T-helper 17 cell (primary cell): ENCODE measurements at regions not wholly inside any gene's neighbourhood (a gene's known extent, or its start where the extent isn't known, plus 50 kb on each side); places are given as distances from the start of the nearest gene placed in this dataset.

ENCODE experiments used
- ATAC-seq: fragments of 150-1000 bp; cut with Tn5 transposase; 2 replicates; pipeline ENCODE4 v1.10.0; 2021; ENCODE audit warnings: mild to moderate bottlenecking, moderate library complexity
- DNase-seq, 3 donors: peaks; one replicate each; pipeline versions ENCODE4 v3.0.0 to v3.0.0-alpha.2; 2020 to 2021
- H3K9me3 ChIP-seq: one replicate; pipeline ENCODE4 v1.7.0; 2013; ENCODE audit warnings: low read length, mild to moderate bottlenecking; ENCODE audit not compliant: control insufficient read depth, poor library complexity, severe bottlenecking
- H3K27ac Mint-ChIP-seq: one replicate; pipeline ENCODE4 v1.8.0; 2022; ENCODE audit warnings: mild to moderate bottlenecking, moderate library complexity, mixed read lengths
- H3K27me3 Mint-ChIP-seq: one replicate; pipeline ENCODE4 v1.8.0; 2022; ENCODE audit warnings: mixed read lengths
- H3K36me3 Mint-ChIP-seq: one replicate; pipeline ENCODE4 v1.8.0; 2022; ENCODE audit warnings: low read depth, mixed read lengths
- H3K4me1 Mint-ChIP-seq: one replicate; pipeline ENCODE4 v1.8.0; 2022; ENCODE audit warnings: mild to moderate bottlenecking, mixed read lengths
- H3K4me3 Mint-ChIP-seq: one replicate; pipeline ENCODE4 v1.8.0; 2022; ENCODE audit warnings: mild to moderate bottlenecking, moderate library complexity, mixed read lengths

GRCh38 chr14:86543521-86543920 lies 1013.6 kb downstream of the FLRT2 start:
- no peak for ATAC-seq
- no peaks in the 10 kb centered on the region for H3K36me3 Mint-ChIP-seq
- no peak overlapping the region for H3K27ac Mint-ChIP-seq
- no peaks in the 10 kb centered on the region for H3K9me3 ChIP-seq
- H3K4me1 Mint-ChIP-seq, result no peaks in the 10 kb centered on the region
- no peaks in the 10 kb centered on the region for H3K27me3 Mint-ChIP-seq
- no peak overlapping the region for H3K4me3 Mint-ChIP-seq
- no peak for DNase-seq

GRCh38 chr14:86541972-86542371 lies 1012.0 kb downstream of the FLRT2 start:
- Mint-ChIP-seq H3K36me3 (no peaks in the 10 kb centered on the region), H3K4me1 (no peaks in the 10 kb centered on the region), H3K4me3 (no peak overlapping the region), H3K27me3 (no peaks in the 10 kb centered on the region), H3K27ac (no peak overlapping the region)
- ATAC-seq (no peak), DNase-seq (no peak)
- H3K9me3 ChIP-seq, result no peaks in the 10 kb centered on the region

- no peaks in the 10 kb centered on the region for H3K4me1 Mint-ChIP-seq
- ATAC-seq (no peak), DNase-seq (no peak)
- H3K4me3 Mint-ChIP-seq, result no peak overlapping the region
- H3K27ac Mint-ChIP-seq, result no peak overlapping the region
- no peaks in the 10 kb centered on the region for H3K27me3 Mint-ChIP-seq
- H3K36me3 Mint-ChIP-seq, result no peaks in the 10 kb centered on the region
- H3K9me3 ChIP-seq, result no peaks in the 10 kb centered on the region
These were observed 1010.8 kb downstream of the FLRT2 start for GRCh38 chr14:86540636-86541247.

- Mint-ChIP-seq H3K27me3 (no peaks in the 10 kb centered on the region), H3K4me3 (no peak overlapping the region), H3K36me3 (no peaks in the 10 kb centered on the region), H3K27ac (no peak overlapping the region), H3K4me1 (no peaks in the 10 kb centered on the region)
- H3K9me3 ChIP-seq, result no peaks in the 10 kb centered on the region
- no peak for ATAC-seq
- no peak for DNase-seq
These were observed 1009.6 kb downstream of the FLRT2 start for GRCh38 chr14:86539361-86540070.

GRCh38 chr14:86533834-86534233 lies 1003.9 kb downstream of the FLRT2 start:
- H3K4me3 Mint-ChIP-seq, result no peak overlapping the region
- no peak for ATAC-seq
- H3K27me3 Mint-ChIP-seq, result no peaks in the 10 kb centered on the region
- H3K4me1 Mint-ChIP-seq, result no peaks in the 10 kb centered on the region
- no peaks in the 10 kb centered on the region for H3K9me3 ChIP-seq
- no peak overlapping the region for H3K27ac Mint-ChIP-seq
- no peak for DNase-seq
- no peaks in the 10 kb centered on the region for H3K36me3 Mint-ChIP-seq

GRCh38 chr14:86532219-86532618 lies 1002.3 kb downstream of the FLRT2 start:
- Mint-ChIP-seq H3K27ac (no peak overlapping the region), H3K36me3 (no peaks in the 10 kb centered on the region), H3K4me1 (no peaks in the 10 kb centered on the region), H3K27me3 (no peaks in the 10 kb centered on the region), H3K4me3 (no peak overlapping the region)
- DNase-seq (no peak), ATAC-seq (no peak)
- no peaks in the 10 kb centered on the region for H3K9me3 ChIP-seq

- no peak for ATAC-seq
- no peak overlapping the region for H3K27ac Mint-ChIP-seq
These were observed 1000.5 kb downstream of the FLRT2 start for GRCh38 chr14:86530457-86530856.

GRCh38 chr14:86527312-86527711 lies 997.4 kb downstream of the FLRT2 start:
- H3K9me3 ChIP-seq, result no peaks in the 10 kb centered on the region
- DNase-seq (no peak), ATAC-seq (no peak)
- no peaks in the 10 kb centered on the region for H3K27me3 Mint-ChIP-seq
- no peak overlapping the region for H3K27ac Mint-ChIP-seq
- H3K36me3 Mint-ChIP-seq, result no peaks in the 10 kb centered on the region
- H3K4me1 Mint-ChIP-seq, result no peaks in the 10 kb centered on the region
- H3K4me3 Mint-ChIP-seq, result no peak overlapping the region

More at GRCh38 chr14:86530457-86530856, 1000.5 kb downstream of the FLRT2 start:
- H3K4me3 Mint-ChIP-seq, result no peak overlapping the region
- no peak for DNase-seq
- no peaks in the 10 kb centered on the region for H3K4me1 Mint-ChIP-seq
- no peaks in the 10 kb centered on the region for H3K27me3 Mint-ChIP-seq
- H3K9me3 ChIP-seq, result no peaks in the 10 kb centered on the region
- H3K36me3 Mint-ChIP-seq, result no peaks in the 10 kb centered on the region

- no peak for ATAC-seq
- DNase-seq, result no peak
- no peak overlapping the region for H3K4me3 Mint-ChIP-seq
- no peaks in the 10 kb centered on the region for H3K36me3 Mint-ChIP-seq
- H3K4me1 Mint-ChIP-seq, result no peaks in the 10 kb centered on the region
- H3K27ac Mint-ChIP-seq, result no peak overlapping the region
- H3K9me3 ChIP-seq, result no peaks in the 10 kb centered on the region
- H3K27me3 Mint-ChIP-seq, result no peaks in the 10 kb centered on the region
These were observed 995.7 kb downstream of the FLRT2 start for GRCh38 chr14:86525673-86526072.

GRCh38 chr14:86521843-86522242 lies 991.9 kb downstream of the FLRT2 start:
- H3K9me3 ChIP-seq, result no peaks in the 10 kb centered on the region
- no peaks in the 10 kb centered on the region for H3K27me3 Mint-ChIP-seq
- no peak overlapping the region for H3K27ac Mint-ChIP-seq
- DNase-seq, result no peak
- no peaks in the 10 kb centered on the region for H3K4me1 Mint-ChIP-seq
- H3K36me3 Mint-ChIP-seq, result no peaks in the 10 kb centered on the region
- no peak overlapping the region for H3K4me3 Mint-ChIP-seq
- no peak for ATAC-seq

GRCh38 chr14:86521031-86521730 lies 991.2 kb downstream of the FLRT2 start:
- Mint-ChIP-seq H3K36me3 (no peaks in the 10 kb centered on the region), H3K4me1 (no peaks in the 10 kb centered on the region), H3K4me3 (no peak overlapping the region), H3K27me3 (no peaks in the 10 kb centered on the region), H3K27ac (no peak overlapping the region)
- H3K9me3 ChIP-seq, result no peaks in the 10 kb centered on the region
- DNase-seq (no peak), ATAC-seq (no peak)

GRCh38 chr14:86518298-86518697 lies 988.4 kb downstream of the FLRT2 start:
- no peaks in the 10 kb centered on the region for H3K27me3 Mint-ChIP-seq
- no peaks in the 10 kb centered on the region for H3K9me3 ChIP-seq
- no peak for ATAC-seq
- H3K36me3 Mint-ChIP-seq, result no peaks in the 10 kb centered on the region
- H3K27ac Mint-ChIP-seq, result no peak overlapping the region
- H3K4me1 Mint-ChIP-seq, result no peaks in the 10 kb centered on the region
- no peak for DNase-seq
- no peak overlapping the region for H3K4me3 Mint-ChIP-seq

GRCh38 chr14:86515195-86515594 lies 985.3 kb downstream of the FLRT2 start:
- no peaks in the 10 kb centered on the region for H3K27me3 Mint-ChIP-seq
- H3K27ac Mint-ChIP-seq, result no peak overlapping the region
- H3K9me3 ChIP-seq, result no peaks in the 10 kb centered on the region
- ATAC-seq (no peak), DNase-seq (no peak)
- no peak overlapping the region for H3K4me3 Mint-ChIP-seq
- H3K4me1 Mint-ChIP-seq, result no peaks in the 10 kb centered on the region
- H3K36me3 Mint-ChIP-seq, result no peaks in the 10 kb centered on the region

GRCh38 chr14:86513564-86513963 lies 983.6 kb downstream of the FLRT2 start:
- no peaks in the 10 kb centered on the region for H3K27me3 Mint-ChIP-seq

More at GRCh38 chr14:86513564-86513963, 983.6 kb downstream of the FLRT2 start:
- DNase-seq (no peak), ATAC-seq (no peak)
- H3K4me1 Mint-ChIP-seq, result no peaks in the 10 kb centered on the region
- no peak overlapping the region for H3K4me3 Mint-ChIP-seq
- no peaks in the 10 kb centered on the region for H3K9me3 ChIP-seq
- no peak overlapping the region for H3K27ac Mint-ChIP-seq
- H3K36me3 Mint-ChIP-seq, result no peaks in the 10 kb centered on the region
